ENCODE measurements at regions not wholly inside any gene's neighbourhood (a gene's known extent, or its start where the extent isn't known, plus 50 kb on each side); places are given as distances from the start of the nearest gene placed in this dataset.
A peak's percentile ranks its signal among the peaks of the same experiment; 100 is the strongest.

DNA sequence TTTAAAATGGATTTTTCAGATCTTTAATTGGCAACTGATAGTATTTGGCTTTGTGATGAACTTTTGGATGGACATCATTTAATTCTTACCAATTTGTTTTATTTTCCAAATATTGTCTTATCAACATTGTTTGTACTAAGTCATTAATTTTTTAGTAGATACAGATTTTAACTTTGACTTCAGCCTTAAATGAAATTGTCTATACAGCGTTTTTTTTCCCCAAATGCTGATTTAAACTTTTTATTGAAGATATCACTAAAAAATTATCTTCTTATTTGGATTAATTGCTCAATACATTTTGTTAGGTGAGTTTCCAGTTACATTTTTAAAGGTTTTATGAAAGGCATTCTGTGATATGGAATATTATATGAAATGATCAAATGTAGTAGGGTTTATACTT, 123.6 kb upstream of the MMS22L start:
- Mint-ChIP-seq H3K27me3 (ENCODE audit: insufficient read depth, low read depth) (no peaks in the 10 kb centered on the region), H3K36me3 (no peaks in the 10 kb centered on the region), H3K9me3 (peaks cover 2% of the 10 kb centered on the region), H3K4me1 (peaks cover 6% of the 10 kb centered on the region), H3K27ac (no peak overlapping the region), H3K4me3 (no peak overlapping the region)
- H3F3A ChIP-seq (ENCODE audit: low read depth) = peaks cover 4% of the 10 kb centered on the region
- DNase-seq (ENCODE audit: low spot score) = no peak
- H2AFZ ChIP-seq (replicated peaks) = no peak overlapping the region
- no peak for TF ChIP-seq EZH2phosphoT487 (IDR thresholded peaks at IDR 0.05)
- TF ChIP-seq EZH2 (IDR thresholded peaks at IDR 0.05) = no peak
- no peak overlapping the region for H3K4me3 ChIP-seq
- no peaks in the 10 kb centered on the region for H3K79me2 ChIP-seq (ENCODE audit: low read depth)
- H3K9me3 ChIP-seq (ENCODE audit: low read depth) = no peaks in the 10 kb centered on the region
- H4K20me1 ChIP-seq (ENCODE audit: low read depth) = no peaks in the 10 kb centered on the region
- no peaks in the 10 kb centered on the region for H3K36me3 ChIP-seq
- no peak overlapping the region for H3K9ac ChIP-seq
- H3K27ac ChIP-seq = no peak overlapping the region
- H3K4me1 ChIP-seq = peaks cover 22% of the 10 kb centered on the region
- H3K27me3 ChIP-seq = no peaks in the 10 kb centered on the region
- no peak overlapping the region for H3K4me2 ChIP-seq

DNA sequence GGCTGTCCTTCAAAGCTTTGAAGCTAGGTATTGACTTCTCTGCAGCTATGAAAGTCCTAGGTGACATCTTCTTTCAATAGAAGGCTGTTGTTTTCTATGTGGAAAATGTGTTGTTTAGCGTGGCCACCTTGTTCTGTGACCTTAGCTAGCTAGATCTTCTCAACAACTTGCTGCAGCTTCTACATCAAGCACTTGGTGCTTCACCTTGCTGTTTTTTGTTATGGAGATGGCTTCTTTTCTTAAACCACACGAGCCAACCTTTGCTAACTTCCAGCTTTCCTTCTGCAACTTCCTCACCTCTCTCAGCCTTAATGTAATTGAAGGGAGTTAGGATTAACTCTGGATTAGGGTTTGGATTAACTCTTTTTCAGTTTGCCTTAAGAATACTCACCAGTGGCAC, 128.6 kb upstream of the MMS22L start:
- Mint-ChIP-seq H3K27ac (no peak overlapping the region), H3K4me1 (no peaks in the 10 kb centered on the region), H3K4me3 (no peak overlapping the region), H3K9me3 (peaks cover 3% of the 10 kb centered on the region), H3K36me3 (no peaks in the 10 kb centered on the region), H3K27me3 (ENCODE audit: insufficient read depth, low read depth) (no peaks in the 10 kb centered on the region)
- no peaks in the 10 kb centered on the region for H3K4me1 ChIP-seq
- no peak overlapping the region for H3K4me3 ChIP-seq
- TF ChIP-seq, protein P1, sequence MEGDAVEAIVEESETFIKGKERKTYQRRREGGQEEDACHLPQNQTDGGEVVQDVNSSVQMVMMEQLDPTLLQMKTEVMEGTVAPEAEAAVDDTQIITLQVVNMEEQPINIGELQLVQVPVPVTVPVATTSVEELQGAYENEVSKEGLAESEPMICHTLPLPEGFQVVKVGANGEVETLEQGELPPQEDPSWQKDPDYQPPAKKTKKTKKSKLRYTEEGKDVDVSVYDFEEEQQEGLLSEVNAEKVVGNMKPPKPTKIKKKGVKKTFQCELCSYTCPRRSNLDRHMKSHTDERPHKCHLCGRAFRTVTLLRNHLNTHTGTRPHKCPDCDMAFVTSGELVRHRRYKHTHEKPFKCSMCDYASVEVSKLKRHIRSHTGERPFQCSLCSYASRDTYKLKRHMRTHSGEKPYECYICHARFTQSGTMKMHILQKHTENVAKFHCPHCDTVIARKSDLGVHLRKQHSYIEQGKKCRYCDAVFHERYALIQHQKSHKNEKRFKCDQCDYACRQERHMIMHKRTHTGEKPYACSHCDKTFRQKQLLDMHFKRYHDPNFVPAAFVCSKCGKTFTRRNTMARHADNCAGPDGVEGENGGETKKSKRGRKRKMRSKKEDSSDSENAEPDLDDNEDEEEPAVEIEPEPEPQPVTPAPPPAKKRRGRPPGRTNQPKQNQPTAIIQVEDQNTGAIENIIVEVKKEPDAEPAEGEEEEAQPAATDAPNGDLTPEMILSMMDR (IDR thresholded peaks at IDR 0.05) = no peak
- TF ChIP-seq EZH2phosphoT487 (IDR thresholded peaks at IDR 0.05) = no peak
- TF ChIP-seq EZH2 (IDR thresholded peaks at IDR 0.05) = no peak
- no peaks in the 10 kb centered on the region for H3K27me3 ChIP-seq
- no peaks in the 10 kb centered on the region for H3K79me2 ChIP-seq (ENCODE audit: low read depth)
- H2AFZ ChIP-seq (replicated peaks) = no peak overlapping the region
- no peak overlapping the region for H3K27ac ChIP-seq
- no peaks in the 10 kb centered on the region for H3K9me3 ChIP-seq (ENCODE audit: low read depth)
- no peaks in the 10 kb centered on the region for H4K20me1 ChIP-seq (ENCODE audit: low read depth)
- H3K36me3 ChIP-seq = no peaks in the 10 kb centered on the region
- H3K9ac ChIP-seq = no peak overlapping the region
- no peak for DNase-seq (ENCODE audit: low spot score)
- H3K4me2 ChIP-seq = no peak overlapping the region
- H3F3A ChIP-seq (ENCODE audit: low read depth) = no peaks in the 10 kb centered on the region

DNA sequence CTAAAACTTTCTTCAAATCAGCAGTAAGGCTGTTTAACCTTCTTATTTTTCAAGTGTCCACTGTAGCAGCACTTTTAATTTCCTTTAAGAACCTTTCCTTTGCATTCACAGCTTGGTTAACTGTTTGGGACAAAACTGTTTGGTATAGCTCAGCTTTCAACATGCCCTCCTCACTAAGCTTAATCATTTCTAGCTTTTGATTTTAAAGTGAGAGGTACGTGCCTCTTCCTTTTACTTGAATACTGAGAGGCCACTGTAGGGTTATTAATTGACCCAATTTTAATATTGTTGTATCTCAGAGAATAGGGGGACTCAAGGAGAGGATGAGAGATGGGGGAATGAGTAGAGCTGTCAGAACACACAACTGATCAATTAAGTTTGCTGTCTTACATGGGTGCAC, 129.5 kb upstream of the MMS22L start:
- H3K9me3 Mint-ChIP-seq = peaks cover 5% of the 10 kb centered on the region
- no peak overlapping the region for H3K4me3 ChIP-seq
- H3K79me2 ChIP-seq (ENCODE audit: low read depth) = no peaks in the 10 kb centered on the region
- no peak overlapping the region for H3K4me3 Mint-ChIP-seq
- no peaks in the 10 kb centered on the region for H3K36me3 ChIP-seq
- peak overlapping the region; percentile 8 for H2AFZ ChIP-seq (replicated peaks)
- no peak overlapping the region for H3K27ac ChIP-seq
- DNase-seq (ENCODE audit: low spot score) = no peak
- no peak overlapping the region for H3K9ac ChIP-seq
- no peaks in the 10 kb centered on the region for H3F3A ChIP-seq (ENCODE audit: low read depth)
- no peaks in the 10 kb centered on the region for H4K20me1 ChIP-seq (ENCODE audit: low read depth)
- no peaks in the 10 kb centered on the region for H3K36me3 Mint-ChIP-seq
- no peak overlapping the region for H3K27ac Mint-ChIP-seq
- no peaks in the 10 kb centered on the region for H3K9me3 ChIP-seq (ENCODE audit: low read depth)
- H3K27me3 ChIP-seq = no peaks in the 10 kb centered on the region
- no peaks in the 10 kb centered on the region for H3K4me1 Mint-ChIP-seq
- no peaks in the 10 kb centered on the region for H3K4me1 ChIP-seq
- no peak overlapping the region for H3K4me2 ChIP-seq
- H3K27me3 Mint-ChIP-seq (ENCODE audit: insufficient read depth, low read depth) = no peaks in the 10 kb centered on the region
- TF ChIP-seq, protein P1 (IDR thresholded peaks at IDR 0.05) = no peak
- TF ChIP-seq EZH2phosphoT487 (IDR thresholded peaks at IDR 0.05) (no peak), EZH2 (IDR thresholded peaks at IDR 0.05) (no peak)

DNA sequence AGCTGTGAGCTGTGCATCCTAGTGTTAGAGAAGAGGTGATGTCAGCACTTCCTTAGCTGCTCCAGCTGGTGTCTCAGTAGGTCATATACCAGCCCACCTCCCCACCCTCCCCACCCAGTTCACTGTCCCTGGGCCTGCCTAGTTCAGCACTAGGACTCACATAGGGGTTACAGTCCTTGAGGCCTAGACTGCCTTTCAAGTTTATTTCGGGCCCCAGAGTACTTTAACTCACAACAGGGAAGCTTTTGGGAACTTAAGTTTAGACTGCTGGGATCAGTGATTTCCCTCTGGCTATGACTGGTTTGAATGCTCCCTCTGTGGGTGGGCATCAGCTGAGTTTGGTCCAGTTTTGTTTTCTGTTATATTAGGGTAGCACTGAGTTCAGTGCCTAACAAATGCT, 139.2 kb upstream of the MMS22L start:
- Histone ChIP-seq H3K27ac (no peak overlapping the region), H3K4me3 (no peak overlapping the region), H3K9ac (no peak overlapping the region), H3K27me3 (peaks cover 5% of the 10 kb centered on the region), H3F3A (ENCODE audit: low read depth) (no peaks in the 10 kb centered on the region), H4K20me1 (ENCODE audit: low read depth) (no peaks in the 10 kb centered on the region), H3K4me2 (no peak overlapping the region), H3K4me1 (peaks cover 5% of the 10 kb centered on the region), H3K79me2 (ENCODE audit: low read depth) (no peaks in the 10 kb centered on the region), H3K36me3 (no peaks in the 10 kb centered on the region), H3K9me3 (ENCODE audit: low read depth) (no peaks in the 10 kb centered on the region), H2AFZ (replicated peaks) (no peak overlapping the region)
- DNase-seq (ENCODE audit: low spot score) = no peak
- no peaks in the 10 kb centered on the region for H3K36me3 Mint-ChIP-seq
- peaks cover 13% of the 10 kb centered on the region for H3K9me3 Mint-ChIP-seq
- peaks cover 8% of the 10 kb centered on the region for H3K4me1 Mint-ChIP-seq
- no peak overlapping the region for H3K27ac Mint-ChIP-seq
- H3K27me3 Mint-ChIP-seq (ENCODE audit: insufficient read depth, low read depth) = no peaks in the 10 kb centered on the region
- no peak overlapping the region for H3K4me3 Mint-ChIP-seq
- no peak for TF ChIP-seq EZH2phosphoT487 (IDR thresholded peaks at IDR 0.05)
- TF ChIP-seq, protein P1 (IDR thresholded peaks at IDR 0.05) = no peak
- TF ChIP-seq EZH2 (IDR thresholded peaks at IDR 0.05) = no peak

All from neural progenitor cell (in vitro differentiated cells).